ENCODE measurements at regions not wholly inside any gene's neighbourhood (a gene's known extent, or its start where the extent isn't known, plus 50 kb on each side); places are given as distances from the start of the nearest gene placed in this dataset.

GRCh38 chr4:54165011-54165410 lies 64.1 kb upstream of the PDGFRA start:
- Histone ChIP-seq H3K4me1 (ENCODE audit: control insufficient read depth in 2 of 2, insufficient read depth in 1 of 2, low read depth in 1 of 2, low read length in 2 of 2) (no peaks in the 10 kb centered on the region), H2BK15ac (ENCODE audit: low read length) (no peak overlapping the region), H2BK120ac (ENCODE audit: low read depth, low read length) (no peak overlapping the region), H3K4me3 (ENCODE audit: low read length in 2 of 2) (no peak overlapping the region), H3K27me3 (ENCODE audit: control insufficient read depth in 3 of 3, insufficient read depth in 3 of 3, low read depth in 1 of 3, low read length in 3 of 3) (no peaks in the 10 kb centered on the region), H4K8ac (ENCODE audit: low read depth, low read length) (no peak overlapping the region), H2AFZ (ENCODE audit: low read length) (no peak overlapping the region), H2BK12ac (ENCODE audit: low read length) (no peak overlapping the region), H4K91ac (ENCODE audit: low read depth, low read length, poor library complexity) (no peak overlapping the region), H3K23ac (ENCODE audit: low read depth, low read length, poor library complexity) (no peak overlapping the region), H2AK5ac (ENCODE audit: low read depth, low read length) (no peak overlapping the region), H3K18ac (ENCODE audit: low read length) (no peak overlapping the region), H3K36me3 (replicated peaks in 1 of 2; ENCODE audit: control insufficient read depth in 2 of 2, insufficient read depth in 2 of 2, low read length in 2 of 2) (no peaks in the 10 kb centered on the region), H3K27ac (replicated peaks; ENCODE audit: low read length) (no peak overlapping the region), H3K14ac (ENCODE audit: low read length) (no peak overlapping the region), H3K4ac (ENCODE audit: low read length) (no peak overlapping the region), H3K9me3 (replicated peaks in 1 of 2; ENCODE audit: control insufficient read depth in 2 of 2, insufficient read depth in 1 of 2, low read depth in 1 of 2, low read length in 2 of 2) (peaks cover 0 to 3% of the 10 kb centered on the region in 2 donors), H3K4me2 (ENCODE audit: insufficient read depth, low read length, poor library complexity, severe bottlenecking) (no peak overlapping the region), H3K9ac (ENCODE audit: low read depth, low read length, poor library complexity) (no peak overlapping the region), H3K79me1 (ENCODE audit: low read depth, low read length) (no peaks in the 10 kb centered on the region), H2BK5ac (ENCODE audit: low read length) (no peak overlapping the region)
- no CpG with 5 or more reads among the region's 4 CpGs for whole genome bisulfite sequencing, 2 donors (ENCODE audit: extremely low coverage in 2 of 2, insufficient read length in 2 of 2, insufficient replicate concordance in 1 of 2)
- DNase-seq (ENCODE audit: low spot score): no peak

- no peaks in the 10 kb centered on the region for H3K79me1 ChIP-seq (ENCODE audit: low read depth, low read length)
- no peak overlapping the region for H3K23ac ChIP-seq (ENCODE audit: low read depth, low read length, poor library complexity)
- H3K4me1 ChIP-seq (ENCODE audit: control insufficient read depth in 2 of 2, insufficient read depth in 1 of 2, low read depth in 1 of 2, low read length in 2 of 2): no peaks in the 10 kb centered on the region
- H3K36me3 ChIP-seq (replicated peaks in 1 of 2; ENCODE audit: control insufficient read depth in 2 of 2, insufficient read depth in 2 of 2, low read length in 2 of 2): no peaks in the 10 kb centered on the region
- H3K4me3 ChIP-seq (ENCODE audit: low read length in 2 of 2): no peak overlapping the region
- H2BK5ac ChIP-seq (ENCODE audit: low read length): no peak overlapping the region
- H4K91ac ChIP-seq (ENCODE audit: low read depth, low read length, poor library complexity): no peak overlapping the region
- H3K27ac ChIP-seq (replicated peaks; ENCODE audit: low read length): no peak overlapping the region
- no peak overlapping the region for H2BK12ac ChIP-seq (ENCODE audit: low read length)
- no peak overlapping the region for H2AFZ ChIP-seq (ENCODE audit: low read length)
- H4K8ac ChIP-seq (ENCODE audit: low read depth, low read length): no peak overlapping the region
- H2AK5ac ChIP-seq (ENCODE audit: low read depth, low read length): no peak overlapping the region
- peaks cover 0 to 3% of the 10 kb centered on the region in 2 donors for H3K9me3 ChIP-seq (replicated peaks in 1 of 2; ENCODE audit: control insufficient read depth in 2 of 2, insufficient read depth in 1 of 2, low read depth in 1 of 2, low read length in 2 of 2)
- no peak overlapping the region for H2BK120ac ChIP-seq (ENCODE audit: low read depth, low read length)
- H2BK15ac ChIP-seq (ENCODE audit: low read length): no peak overlapping the region
- no peak overlapping the region for H3K14ac ChIP-seq (ENCODE audit: low read length)
- H3K9ac ChIP-seq (ENCODE audit: low read depth, low read length, poor library complexity): no peak overlapping the region
- no peak overlapping the region for H3K18ac ChIP-seq (ENCODE audit: low read length)
- H3K4ac ChIP-seq (ENCODE audit: low read length): no peak overlapping the region
- DNase-seq (ENCODE audit: low spot score): no peak
- H3K27me3 ChIP-seq (ENCODE audit: control insufficient read depth in 3 of 3, insufficient read depth in 3 of 3, low read depth in 1 of 3, low read length in 3 of 3): no peaks in the 10 kb centered on the region
- no peak overlapping the region for H3K4me2 ChIP-seq (ENCODE audit: insufficient read depth, low read length, poor library complexity, severe bottlenecking)
Measured at GRCh38 chr4:54165438-54165837, 63.7 kb upstream of the PDGFRA start.

GRCh38 chr4:54167508-54167907 lies 61.6 kb upstream of the PDGFRA start:
- no CpG with 5 or more reads among the region's 3 CpGs for WGBS, 2 donors (ENCODE audit: extremely low coverage in 2 of 2, insufficient read length in 2 of 2, insufficient replicate concordance in 1 of 2)
- Histone ChIP-seq H3K14ac (ENCODE audit: low read length) (no peak overlapping the region), H2BK15ac (ENCODE audit: low read length) (no peak overlapping the region), H3K18ac (ENCODE audit: low read length) (no peak overlapping the region), H3K27me3 (ENCODE audit: control insufficient read depth in 3 of 3, insufficient read depth in 3 of 3, low read depth in 1 of 3, low read length in 3 of 3) (no peaks in the 10 kb centered on the region), H3K4ac (ENCODE audit: low read length) (no peak overlapping the region), H2AFZ (ENCODE audit: low read length) (no peak overlapping the region), H3K23ac (ENCODE audit: low read depth, low read length, poor library complexity) (no peak overlapping the region), H3K27ac (replicated peaks; ENCODE audit: low read length) (no peak overlapping the region), H2BK120ac (ENCODE audit: low read depth, low read length) (no peak overlapping the region), H3K9me3 (replicated peaks in 1 of 2; ENCODE audit: control insufficient read depth in 2 of 2, insufficient read depth in 1 of 2, low read depth in 1 of 2, low read length in 2 of 2) (no peaks in the 10 kb centered on the region), H3K36me3 (replicated peaks in 1 of 2; ENCODE audit: control insufficient read depth in 2 of 2, insufficient read depth in 2 of 2, low read length in 2 of 2) (no peaks in the 10 kb centered on the region), H3K79me1 (ENCODE audit: low read depth, low read length) (no peaks in the 10 kb centered on the region), H3K4me1 (ENCODE audit: control insufficient read depth in 2 of 2, insufficient read depth in 1 of 2, low read depth in 1 of 2, low read length in 2 of 2) (no peaks in the 10 kb centered on the region), H2AK5ac (ENCODE audit: low read depth, low read length) (no peak overlapping the region), H3K4me2 (ENCODE audit: insufficient read depth, low read length, poor library complexity, severe bottlenecking) (no peak overlapping the region), H2BK5ac (ENCODE audit: low read length) (no peak overlapping the region), H3K4me3 (ENCODE audit: low read length in 2 of 2) (no peak overlapping the region), H3K9ac (ENCODE audit: low read depth, low read length, poor library complexity) (no peak overlapping the region), H4K8ac (ENCODE audit: low read depth, low read length) (no peak overlapping the region), H2BK12ac (ENCODE audit: low read length) (no peak overlapping the region), H4K91ac (ENCODE audit: low read depth, low read length, poor library complexity) (no peak overlapping the region)
- no peak for DNase-seq (ENCODE audit: low spot score)

GRCh38 chr4:54169176-54169575 lies 59.9 kb upstream of the PDGFRA start:
- Histone ChIP-seq H3K18ac (ENCODE audit: low read length) (no peak overlapping the region), H4K8ac (ENCODE audit: low read depth, low read length) (no peak overlapping the region), H2BK12ac (ENCODE audit: low read length) (no peak overlapping the region), H3K4ac (ENCODE audit: low read length) (no peak overlapping the region), H3K36me3 (replicated peaks in 1 of 2; ENCODE audit: control insufficient read depth in 2 of 2, insufficient read depth in 2 of 2, low read length in 2 of 2) (no peaks in the 10 kb centered on the region), H3K4me2 (ENCODE audit: insufficient read depth, low read length, poor library complexity, severe bottlenecking) (no peak overlapping the region), H3K27ac (replicated peaks; ENCODE audit: low read length) (no peak overlapping the region), H3K4me3 (ENCODE audit: low read length in 2 of 2) (no peak overlapping the region), H3K4me1 (ENCODE audit: control insufficient read depth in 2 of 2, insufficient read depth in 1 of 2, low read depth in 1 of 2, low read length in 2 of 2) (no peaks in the 10 kb centered on the region), H3K14ac (ENCODE audit: low read length) (no peak overlapping the region), H4K91ac (ENCODE audit: low read depth, low read length, poor library complexity) (no peak overlapping the region), H2BK120ac (ENCODE audit: low read depth, low read length) (no peak overlapping the region), H3K9ac (ENCODE audit: low read depth, low read length, poor library complexity) (no peak overlapping the region), H2BK15ac (ENCODE audit: low read length) (no peak overlapping the region), H2AFZ (ENCODE audit: low read length) (no peak overlapping the region), H2AK5ac (ENCODE audit: low read depth, low read length) (no peak overlapping the region), H3K79me1 (ENCODE audit: low read depth, low read length) (no peaks in the 10 kb centered on the region), H3K27me3 (ENCODE audit: control insufficient read depth in 3 of 3, insufficient read depth in 3 of 3, low read depth in 1 of 3, low read length in 3 of 3) (no peaks in the 10 kb centered on the region), H3K9me3 (replicated peaks in 1 of 2; ENCODE audit: control insufficient read depth in 2 of 2, insufficient read depth in 1 of 2, low read depth in 1 of 2, low read length in 2 of 2) (no peaks in the 10 kb centered on the region), H2BK5ac (ENCODE audit: low read length) (no peak overlapping the region), H3K23ac (ENCODE audit: low read depth, low read length, poor library complexity) (no peak overlapping the region)
- DNase-seq (ENCODE audit: low spot score): no peak
- no CpG with 5 or more reads among the region's 2 CpGs for WGBS, 2 donors (ENCODE audit: extremely low coverage in 2 of 2, insufficient read length in 2 of 2, insufficient replicate concordance in 1 of 2)
